Endodermal cell (in vitro differentiated cells): ENCODE measurements at regions not wholly inside any gene's neighbourhood (a gene's known extent, or its start where the extent isn't known, plus 50 kb on each side); places are given as distances from the start of the nearest gene placed in this dataset.

ENCODE experiments used
- DNase-seq: peaks from one replicate; pipeline ENCODE4 v3.0.0-alpha.2; 2017
- H3K27ac ChIP-seq: 2 replicates; pipeline ENCODE4 v1.5.1; 2013; ENCODE audit warnings: mild to moderate bottlenecking, low read depth, low read length, moderate library complexity
- H3K27me3 ChIP-seq: 2 replicates; pipeline ENCODE4 v1.6.1; 2013; ENCODE audit warnings: mild to moderate bottlenecking, low read length, moderate library complexity; ENCODE audit not compliant: insufficient read depth, control insufficient read depth, poor library complexity, severe bottlenecking
- H3K36me3 ChIP-seq: 2 replicates; pipeline ENCODE4 v1.7.0; 2013; ENCODE audit warnings: mild to moderate bottlenecking, low read length, moderate library complexity; ENCODE audit not compliant: control insufficient read depth, insufficient read depth
- H3K4me1 ChIP-seq: one replicate; pipeline ENCODE4 v1.7.0; 2013; ENCODE audit warnings: low read length; ENCODE audit not compliant: control insufficient read depth, insufficient read depth
- H3K4me3 ChIP-seq: 2 replicates; pipeline ENCODE4 v1.5.1; 2013; ENCODE audit warnings: mild to moderate bottlenecking, low read length, moderate library complexity
- H3K9ac ChIP-seq: 2 replicates; pipeline ENCODE4 v1.6.1; 2013; ENCODE audit warnings: mild to moderate bottlenecking, low read length, moderate library complexity; ENCODE audit not compliant: poor library complexity, severe bottlenecking; ENCODE audit errors: extremely low read depth
- H3K9me3 ChIP-seq: 2 replicates; pipeline ENCODE4 v1.6.1; 2013; ENCODE audit warnings: mild to moderate bottlenecking, low read length, moderate library complexity; ENCODE audit not compliant: control insufficient read depth
- H3K27ac Mint-ChIP-seq: 2 replicates; pipeline ENCODE4 v1.8.0; 2020; ENCODE audit warnings: mixed read lengths
- H3K27me3 Mint-ChIP-seq: 2 replicates; pipeline ENCODE4 v1.8.0; 2021; ENCODE audit warnings: mild to moderate bottlenecking, mixed read lengths; ENCODE audit not compliant: insufficient read depth
- H3K36me3 Mint-ChIP-seq: 2 replicates; pipeline ENCODE4 v1.8.0; 2020; ENCODE audit warnings: low read depth, mixed read lengths
- H3K4me1 Mint-ChIP-seq: 2 replicates; pipeline ENCODE4 v1.8.0; 2020; ENCODE audit warnings: mixed read lengths
- H3K4me3 Mint-ChIP-seq: 2 replicates; pipeline ENCODE4 v1.8.0; 2020; ENCODE audit warnings: mild to moderate bottlenecking, moderate library complexity, mixed read lengths
- H3K9me3 Mint-ChIP-seq: 2 replicates; pipeline ENCODE4 v1.8.0; 2020; ENCODE audit warnings: mild to moderate bottlenecking, mixed read lengths
- WGBS, 2 experiments: methylation state at CpG; one replicate each; pipeline versions ENCODE4 v1.1.5 to v1.1.7; 2013; ENCODE audit warnings: missing lambda C conversion rate in 2 of 2, mixed read lengths in 1 of 2; ENCODE audit not compliant: insufficient coverage in 1 of 2, insufficient read length in 1 of 2; 5-methylcytosine and 5-hydroxymethylcytosine counted together
- TF ChIP-seq, protein P1 (sequence below): fragments of 200-600 bp; sonication (generic); conservative IDR thresholded peaks from 2 replicates; pipeline ENCODE4 v1.5.0; 2021; ENCODE audit warnings: antibody characterized with exemption, mild to moderate bottlenecking

DNA sequence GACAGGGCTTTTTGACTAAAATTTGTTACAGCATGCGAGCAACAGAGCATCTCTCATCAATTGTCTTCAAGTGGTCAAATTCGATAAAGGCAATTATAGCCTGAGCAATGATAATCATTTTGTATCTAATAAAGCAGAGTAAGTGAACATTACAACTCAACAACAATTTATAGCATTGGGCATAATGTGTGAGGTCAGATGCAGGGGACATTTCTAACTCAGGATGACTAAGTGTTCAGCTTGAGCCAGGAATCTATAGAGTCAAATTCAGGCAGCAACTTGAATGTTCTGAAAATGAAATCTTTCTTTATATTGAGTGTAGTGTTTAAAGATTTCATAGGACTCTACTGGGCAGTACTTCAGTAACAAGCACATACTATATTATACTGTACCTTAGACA, 1226.0 kb downstream of the ZPLD1 start:
- Mint-ChIP-seq H3K27ac (no peak overlapping the region), H3K4me1 (peaks cover 5% of the 10 kb centered on the region), H3K27me3 (no peaks in the 10 kb centered on the region), H3K36me3 (no peaks in the 10 kb centered on the region), H3K4me3 (no peak overlapping the region), H3K9me3 (no peaks in the 10 kb centered on the region)
- WGBS, 2 experiments, result 96 to 100% methylated on average over 1 to 2 of the region's 2 CpGs
- H3K4me1 ChIP-seq, result no peaks in the 10 kb centered on the region
- no peak overlapping the region for H3K27ac ChIP-seq
- no peaks in the 10 kb centered on the region for H3K9me3 ChIP-seq
- H3K9ac ChIP-seq, result no peak overlapping the region
- no peak overlapping the region for H3K4me3 ChIP-seq
- no peaks in the 10 kb centered on the region for H3K27me3 ChIP-seq
- TF ChIP-seq, protein P1, sequence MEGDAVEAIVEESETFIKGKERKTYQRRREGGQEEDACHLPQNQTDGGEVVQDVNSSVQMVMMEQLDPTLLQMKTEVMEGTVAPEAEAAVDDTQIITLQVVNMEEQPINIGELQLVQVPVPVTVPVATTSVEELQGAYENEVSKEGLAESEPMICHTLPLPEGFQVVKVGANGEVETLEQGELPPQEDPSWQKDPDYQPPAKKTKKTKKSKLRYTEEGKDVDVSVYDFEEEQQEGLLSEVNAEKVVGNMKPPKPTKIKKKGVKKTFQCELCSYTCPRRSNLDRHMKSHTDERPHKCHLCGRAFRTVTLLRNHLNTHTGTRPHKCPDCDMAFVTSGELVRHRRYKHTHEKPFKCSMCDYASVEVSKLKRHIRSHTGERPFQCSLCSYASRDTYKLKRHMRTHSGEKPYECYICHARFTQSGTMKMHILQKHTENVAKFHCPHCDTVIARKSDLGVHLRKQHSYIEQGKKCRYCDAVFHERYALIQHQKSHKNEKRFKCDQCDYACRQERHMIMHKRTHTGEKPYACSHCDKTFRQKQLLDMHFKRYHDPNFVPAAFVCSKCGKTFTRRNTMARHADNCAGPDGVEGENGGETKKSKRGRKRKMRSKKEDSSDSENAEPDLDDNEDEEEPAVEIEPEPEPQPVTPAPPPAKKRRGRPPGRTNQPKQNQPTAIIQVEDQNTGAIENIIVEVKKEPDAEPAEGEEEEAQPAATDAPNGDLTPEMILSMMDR, result no peak
- DNase-seq, result no peak
- no peaks in the 10 kb centered on the region for H3K36me3 ChIP-seq

DNA sequence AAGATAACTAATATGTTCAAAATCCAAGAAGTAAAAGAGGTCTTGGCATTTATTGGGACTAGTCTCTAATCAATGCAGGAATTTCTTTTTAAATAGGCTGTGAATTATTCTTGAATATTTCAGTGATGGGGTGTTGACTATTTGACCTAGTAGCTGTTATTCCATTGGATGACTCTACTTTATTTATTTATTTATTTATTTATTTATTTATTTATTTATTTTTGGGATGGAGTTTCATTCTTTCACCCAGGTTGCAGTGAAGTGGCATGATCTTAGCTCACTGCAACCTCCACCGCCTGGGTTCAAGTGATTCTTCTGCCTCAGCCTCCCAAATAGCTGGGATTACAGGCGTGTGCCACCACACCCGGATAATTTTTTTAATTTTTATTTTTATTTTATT, 1227.8 kb downstream of the ZPLD1 start:
- WGBS, 2 experiments, result 99% methylated on average over 2 of the region's 3 CpGs; no CpG with 5 or more reads in 1 of the 2 experiments

DNA sequence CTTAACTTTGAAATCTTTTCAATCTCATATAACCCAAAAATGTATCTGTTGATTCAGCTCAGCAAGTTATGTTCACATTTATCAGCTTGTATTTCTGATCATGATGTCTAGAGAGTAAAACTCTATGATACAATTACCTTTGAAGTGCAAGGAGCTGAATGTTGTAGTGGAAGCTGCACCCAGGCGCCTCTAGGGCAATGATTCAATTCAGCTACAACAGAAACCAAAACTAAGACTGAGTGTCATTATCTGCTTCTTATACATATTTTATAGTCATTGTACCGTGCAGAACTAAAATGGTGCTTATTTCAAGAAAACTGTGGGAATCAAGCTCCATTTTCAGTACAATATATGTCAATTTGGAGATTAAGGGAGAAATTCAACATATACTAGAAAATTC, 1237.5 kb downstream of the ZPLD1 start:
- 100% methylated on average over 2 of the region's 2 CpGs; no CpG with 5 or more reads in 1 of the 2 experiments for WGBS, 2 experiments
- H3K4me3 Mint-ChIP-seq, result no peak overlapping the region
- H3K4me1 ChIP-seq, result no peaks in the 10 kb centered on the region
- no peak overlapping the region for H3K27ac Mint-ChIP-seq
- no peaks in the 10 kb centered on the region for H3K36me3 ChIP-seq
- no peaks in the 10 kb centered on the region for H3K9me3 Mint-ChIP-seq
- H3K27ac ChIP-seq, result no peak overlapping the region
- TF ChIP-seq, protein P1, result no peak
- no peaks in the 10 kb centered on the region for H3K9me3 ChIP-seq
- H3K27me3 Mint-ChIP-seq, result no peaks in the 10 kb centered on the region
- no peak for DNase-seq
- H3K9ac ChIP-seq, result no peak overlapping the region
- H3K4me3 ChIP-seq, result no peak overlapping the region
- H3K27me3 ChIP-seq, result no peaks in the 10 kb centered on the region
- no peaks in the 10 kb centered on the region for H3K36me3 Mint-ChIP-seq
- H3K4me1 Mint-ChIP-seq, result peaks cover 3% of the 10 kb centered on the region

More for the DNA sequence above, 1227.8 kb downstream of the ZPLD1 start:
- no peaks in the 10 kb centered on the region for H3K9me3 Mint-ChIP-seq
- Histone ChIP-seq H3K9ac (no peak overlapping the region), H3K9me3 (no peaks in the 10 kb centered on the region), H3K4me1 (no peaks in the 10 kb centered on the region), H3K4me3 (no peak overlapping the region), H3K27me3 (no peaks in the 10 kb centered on the region), H3K27ac (no peak overlapping the region), H3K36me3 (no peaks in the 10 kb centered on the region)
- no peaks in the 10 kb centered on the region for H3K36me3 Mint-ChIP-seq
- no peak overlapping the region for H3K4me3 Mint-ChIP-seq
- no peak for DNase-seq
- H3K27me3 Mint-ChIP-seq, result no peaks in the 10 kb centered on the region
- no peak overlapping the region for H3K27ac Mint-ChIP-seq
- peaks cover 7% of the 10 kb centered on the region for H3K4me1 Mint-ChIP-seq
- TF ChIP-seq, protein P1, result no peak
